Ishikawa (cell line): ENCODE measurements at regions not wholly inside any gene's neighbourhood (a gene's known extent, or its start where the extent isn't known, plus 50 kb on each side); places are given as distances from the start of the nearest gene placed in this dataset.

ENCODE experiments used
- CEBPB ChIP-seq: IDR thresholded peaks from 2 replicates; pipeline ENCODE4 v1.6.1; 2012
- EP300 ChIP-seq: IDR thresholded peaks from 2 replicates; pipeline ENCODE4 v1.6.1; 2012; ENCODE audit warnings: borderline replicate concordance
- MAX ChIP-seq: IDR thresholded peaks from 2 replicates; pipeline ENCODE4 v1.6.1; 2012
- NFIC ChIP-seq: IDR thresholded peaks from 2 replicates; pipeline ENCODE4 v1.6.1; 2012
- RAD21 ChIP-seq: IDR thresholded peaks from 2 replicates; pipeline ENCODE4 v1.6.1; 2012; ENCODE audit warnings: low read depth
- REST ChIP-seq: IDR thresholded peaks from 2 replicates; pipeline ENCODE4 v1.6.1; 2012; ENCODE audit warnings: low read depth, mild to moderate bottlenecking
- TAF1 ChIP-seq: IDR thresholded peaks from 2 replicates; pipeline ENCODE4 v1.6.1; 2012; ENCODE audit warnings: low read depth, mild to moderate bottlenecking
- TEAD4 ChIP-seq: IDR thresholded peaks from 2 replicates; pipeline ENCODE4 v1.6.1; 2012
- YY1 ChIP-seq: IDR thresholded peaks from 2 replicates; pipeline ENCODE4 v1.6.1; 2012; ENCODE audit warnings: low read depth
- ZBTB7A ChIP-seq: IDR thresholded peaks from 2 replicates; pipeline ENCODE4 v1.6.1; 2012; ENCODE audit warnings: low read depth

- TF ChIP-seq RAD21 (no peak), YY1 (no peak), CEBPB (no peak), TEAD4 (no peak), EP300 (no peak), TAF1 (no peak), ZBTB7A (no peak), REST (no peak), NFIC (no peak), MAX (no peak)
These were observed 145.7 kb upstream of the ALG10 start for GRCh38 chr12:33876618-33877017.
